ES-I3 (cell line): ENCODE measurements at regions not wholly inside any gene's neighbourhood (a gene's known extent, or its start where the extent isn't known, plus 50 kb on each side); places are given as distances from the start of the nearest gene placed in this dataset.

Experiments used
- H3K36me3 ChIP-seq: 2 replicates; pipeline ENCODE4 v1.6.1; 2013; ENCODE audit warnings: mild to moderate bottlenecking, low read length, control low read depth, moderate library complexity; ENCODE audit not compliant: insufficient read depth
- H3K4me1 ChIP-seq: 2 replicates; pipeline ENCODE4 v1.6.1; 2013; ENCODE audit warnings: mild to moderate bottlenecking, control low read depth, low read length; ENCODE audit not compliant: insufficient read depth
- H3K9ac ChIP-seq: 2 replicates; pipeline ENCODE4 v1.6.1; 2013; ENCODE audit warnings: low read depth, mild to moderate bottlenecking, low read length, moderate library complexity
- H3K9me3 ChIP-seq: 2 replicates; pipeline ENCODE4 v1.6.1; 2013; ENCODE audit warnings: mild to moderate bottlenecking, low read length, moderate library complexity; ENCODE audit not compliant: control insufficient read depth, insufficient read depth

GRCh38 chr13:33626407-33626806 lies 191.5 kb upstream of the RFC3 start:
- Histone ChIP-seq H3K36me3 (no peaks in the 10 kb centered on the region), H3K9ac (no peak overlapping the region), H3K4me1 (no peaks in the 10 kb centered on the region), H3K9me3 (no peaks in the 10 kb centered on the region)

DNA sequence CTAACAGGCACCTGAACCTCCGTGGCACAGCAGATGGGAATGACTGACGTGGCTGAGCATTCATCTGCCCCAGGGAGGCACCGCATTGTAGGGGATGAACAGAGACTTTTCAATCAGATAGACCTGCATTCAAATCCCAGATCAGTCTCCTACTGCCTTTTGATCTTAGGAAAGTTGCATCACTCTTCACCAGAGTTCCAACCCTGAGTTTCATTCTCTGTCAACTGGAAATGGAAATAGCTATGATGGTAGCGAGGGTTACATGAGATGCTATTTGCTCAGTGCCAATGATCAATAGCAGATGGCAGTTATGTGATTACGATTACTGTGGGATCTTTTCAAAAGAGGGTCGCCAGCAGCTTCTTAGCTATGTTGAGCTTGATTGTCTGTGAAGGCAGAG lies 189.3 kb upstream of the RFC3 start:
- Histone ChIP-seq H3K9ac (no peak overlapping the region), H3K36me3 (no peaks in the 10 kb centered on the region), H3K4me1 (no peaks in the 10 kb centered on the region), H3K9me3 (no peaks in the 10 kb centered on the region; the same call in 1 of the 2 replicates)

DNA sequence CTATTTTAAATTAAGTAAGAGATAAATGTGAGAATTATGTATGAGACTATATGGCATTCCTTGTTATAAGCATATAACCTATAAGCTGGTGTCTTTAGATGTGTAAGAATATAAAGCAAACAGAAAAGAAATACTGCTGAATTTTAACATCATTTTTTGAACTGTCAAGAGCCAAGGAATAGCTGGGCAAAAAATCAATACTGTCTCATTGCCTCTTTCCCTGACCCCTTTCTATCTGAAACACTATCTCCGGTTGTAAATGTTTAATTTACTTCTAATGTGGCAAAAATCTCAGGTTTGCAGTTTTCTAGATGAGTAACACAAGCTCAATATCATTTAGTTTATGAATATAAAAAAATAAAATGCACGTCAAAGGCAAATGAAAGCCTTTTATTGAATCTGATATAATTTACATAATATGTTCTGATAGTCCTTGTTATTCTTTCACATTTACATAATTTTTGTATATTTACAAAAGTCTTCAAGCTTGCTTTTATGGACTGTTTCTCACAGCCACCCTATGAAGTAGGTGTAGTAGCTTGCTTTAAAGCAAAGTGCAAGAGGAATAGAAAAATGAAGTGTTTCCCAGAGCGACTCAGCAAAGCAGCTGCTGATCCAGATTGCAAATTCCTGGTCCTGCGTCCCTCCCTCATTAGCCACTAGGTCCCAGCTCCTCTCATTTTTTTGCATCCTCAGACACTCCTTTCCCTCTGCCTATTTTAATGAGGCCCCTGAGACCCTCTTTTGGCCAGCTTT lies 188.2 kb upstream of the RFC3 start:
- Histone ChIP-seq H3K9me3 (no peaks in the 10 kb centered on the region; the same call in 1 of the 2 replicates), H3K4me1 (peaks cover 9% of the 10 kb centered on the region), H3K36me3 (no peaks in the 10 kb centered on the region), H3K9ac (no peak overlapping the region)

DNA sequence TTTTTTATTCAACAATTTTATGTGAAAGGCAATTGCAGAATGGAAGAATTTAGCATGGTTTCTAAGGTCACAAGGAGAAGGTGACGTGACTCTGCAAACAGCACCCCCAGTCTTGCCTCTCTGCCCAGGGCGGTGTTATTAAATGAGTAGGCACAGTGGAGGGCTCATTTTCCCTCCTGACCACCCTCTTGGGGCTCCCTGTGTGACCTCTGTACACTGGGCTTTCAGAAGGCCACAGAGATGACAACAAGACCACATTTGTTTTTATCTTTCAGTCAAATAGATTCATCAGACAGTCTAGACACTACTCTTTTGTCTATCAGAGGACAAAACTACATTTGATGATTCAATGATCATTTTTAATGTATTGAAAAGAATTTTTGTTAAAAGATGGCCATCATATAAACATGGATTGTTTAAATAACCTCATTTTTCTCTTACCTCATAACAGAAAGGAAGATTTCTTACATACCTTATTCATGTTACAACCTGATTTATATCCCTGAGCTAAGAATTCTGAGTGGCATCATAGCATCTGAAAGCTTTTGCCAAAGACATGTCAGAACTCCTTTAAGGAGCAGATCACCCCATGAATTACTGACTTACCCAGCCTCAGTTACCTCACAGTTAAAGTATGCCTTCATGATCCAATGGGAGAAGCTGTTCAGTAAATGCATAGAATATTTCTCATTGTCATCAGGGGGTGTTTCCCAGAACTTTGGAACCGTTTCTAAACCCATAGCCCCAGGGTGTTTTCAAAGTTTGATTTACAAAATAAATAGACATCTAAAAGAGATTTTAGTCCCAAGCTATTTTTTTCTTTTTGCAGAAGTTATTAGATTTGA lies 184.0 kb upstream of the RFC3 start:
- no peaks in the 10 kb centered on the region for H3K36me3 ChIP-seq
- H3K4me1 ChIP-seq = peaks cover 25% of the 10 kb centered on the region
- no peak overlapping the region for H3K9ac ChIP-seq
- H3K9me3 ChIP-seq = no peaks in the 10 kb centered on the region; the same call in 1 of the 2 replicates

DNA sequence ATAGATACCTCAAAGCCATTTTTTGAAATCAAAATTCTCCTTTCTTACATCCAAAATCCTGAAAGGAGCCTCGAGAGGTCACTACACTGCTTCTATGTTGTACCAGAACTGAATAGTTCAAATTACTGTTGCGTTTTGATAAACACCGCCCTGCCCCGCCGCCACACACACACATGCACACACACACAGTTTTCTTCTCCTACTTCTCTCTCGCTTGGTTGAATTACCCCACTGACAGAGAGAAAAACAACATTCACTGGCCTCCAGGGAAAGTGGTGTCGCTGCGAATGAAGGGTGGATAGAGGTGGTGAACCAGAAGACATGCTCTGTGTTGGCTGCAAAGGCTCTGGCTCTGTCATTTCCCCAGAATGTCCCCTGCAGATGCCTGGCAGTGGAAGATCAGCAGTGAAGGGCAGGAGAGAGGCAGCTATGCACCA lies 183.4 kb upstream of the RFC3 start:
- Histone ChIP-seq H3K9ac (no peak overlapping the region), H3K36me3 (no peaks in the 10 kb centered on the region), H3K9me3 (no peaks in the 10 kb centered on the region; the same call in 1 of the 2 replicates), H3K4me1 (peaks cover 32% of the 10 kb centered on the region)

- Histone ChIP-seq H3K36me3 (no peaks in the 10 kb centered on the region), H3K9me3 (no peaks in the 10 kb centered on the region; the same call in 1 of the 2 replicates), H3K9ac (no peak overlapping the region), H3K4me1 (peaks cover 44% of the 10 kb centered on the region)
These were observed 181.7 kb upstream of the RFC3 start for GRCh38 chr13:33636243-33636642.

DNA sequence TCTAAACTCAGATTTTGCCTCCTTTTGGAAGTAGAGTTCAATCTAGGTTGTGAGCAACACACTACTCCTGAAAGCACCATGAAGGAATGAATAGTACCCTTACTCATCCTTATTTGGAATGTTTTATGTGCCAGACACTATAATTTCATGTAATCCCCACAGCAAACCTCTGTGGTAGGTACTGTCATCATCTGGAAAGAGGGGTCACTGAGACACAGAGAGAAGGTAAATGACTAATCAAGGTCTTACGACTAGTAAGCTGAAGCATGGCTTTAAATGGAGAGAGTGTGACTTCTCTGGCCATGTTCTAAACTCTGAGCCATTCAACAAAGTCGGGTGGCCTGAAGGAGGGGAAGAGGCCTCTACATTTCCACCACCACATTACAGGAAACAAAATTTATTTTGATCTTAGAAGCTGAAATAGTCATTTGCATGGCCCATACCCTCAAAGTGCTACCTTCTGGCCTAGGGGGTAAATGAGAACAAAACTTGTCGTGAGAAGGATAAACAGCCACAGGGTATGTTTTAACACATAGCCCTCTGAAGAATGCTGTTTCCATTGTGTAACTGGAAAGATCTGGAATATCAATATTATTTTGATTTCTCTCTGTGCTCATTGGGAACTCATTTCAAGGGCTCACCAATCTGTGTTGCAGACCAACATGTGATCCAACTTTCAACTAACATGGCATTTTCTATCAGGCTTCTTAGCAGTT lies 180.8 kb upstream of the RFC3 start:
- Histone ChIP-seq H3K4me1 (peaks cover 49% of the 10 kb centered on the region), H3K9ac (no peak overlapping the region)

GRCh38 chr13:33637978-33638743 lies 179.8 kb upstream of the RFC3 start:
- no peaks in the 10 kb centered on the region for H3K36me3 ChIP-seq
- H3K9me3 ChIP-seq = no peaks in the 10 kb centered on the region
- no peak overlapping the region for H3K9ac ChIP-seq
- peaks cover 52% of the 10 kb centered on the region for H3K4me1 ChIP-seq

More for the DNA sequence above, 180.8 kb upstream of the RFC3 start:
- no peaks in the 10 kb centered on the region for H3K36me3 ChIP-seq
- no peaks in the 10 kb centered on the region for H3K9me3 ChIP-seq

- H3K9ac ChIP-seq = no peak overlapping the region
- H3K4me1 ChIP-seq = peaks cover 50% of the 10 kb centered on the region
- no peaks in the 10 kb centered on the region for H3K9me3 ChIP-seq
- no peaks in the 10 kb centered on the region for H3K36me3 ChIP-seq
These were observed 178.8 kb upstream of the RFC3 start for GRCh38 chr13:33639158-33639557.

GRCh38 chr13:33639626-33640080 lies 178.3 kb upstream of the RFC3 start:
- Histone ChIP-seq H3K4me1 (peaks cover 45% of the 10 kb centered on the region), H3K36me3 (no peaks in the 10 kb centered on the region), H3K9me3 (no peaks in the 10 kb centered on the region), H3K9ac (no peak overlapping the region)

GRCh38 chr13:33640832-33641231 lies 177.1 kb upstream of the RFC3 start:
- peaks cover 40% of the 10 kb centered on the region; the same call in 1 of the 2 replicates for H3K4me1 ChIP-seq

GRCh38 chr13:33642374-33643065 lies 175.4 kb upstream of the RFC3 start:
- Histone ChIP-seq H3K4me1 (peaks cover 37% of the 10 kb centered on the region; the same call in 1 of the 2 replicates), H3K9ac (no peak overlapping the region), H3K36me3 (no peaks in the 10 kb centered on the region), H3K9me3 (no peaks in the 10 kb centered on the region)

More at GRCh38 chr13:33640832-33641231, 177.1 kb upstream of the RFC3 start:
- Histone ChIP-seq H3K9ac (no peak overlapping the region), H3K9me3 (no peaks in the 10 kb centered on the region), H3K36me3 (no peaks in the 10 kb centered on the region)
